GM12878 (cell line): ENCODE measurements at regions not wholly inside any gene's neighbourhood (a gene's known extent, or its start where the extent isn't known, plus 50 kb on each side); places are given as distances from the start of the nearest gene placed in this dataset.

ENCODE experiments used
- ATAC-seq: fragments of 200-7000 bp; cut with Tn5 transposase; 3 replicates; pipeline ENCODE4 v1.9.1; 2020; ENCODE audit warnings: mild to moderate bottlenecking, moderate library complexity
- BruUV-seq: library from RNA; stranded (reverse); fragments of 400-500 nt; replicated peaks from 2 replicates; lab custom pipeline; 2021; lab: Mats Ljungman, UMichigan
- CTCF ChIA-PET: fragments of 300-600 bp; sonication (Branson Sonifier 250); formaldehyde crosslinking; extraction: SDS; loops from one replicate; lab custom pipeline; 2021; ENCODE audit warnings: inconsistent platforms; lab: Yijun Ruan, JAX
- POLR2A ChIA-PET: fragments of 350-600 bp; formaldehyde crosslinking; extraction: SDS; loops from one replicate; lab custom pipeline; 2021; ENCODE audit warnings: inconsistent platforms; lab: Charles Lee
- RAD21 ChIA-PET: fragments of 300-600 bp; sonication (Branson Sonifier 250); formaldehyde crosslinking; loops from one replicate; lab custom pipeline; 2023; ENCODE audit warnings: antibody characterized with exemption; ENCODE audit not compliant: unreplicated experiment; lab: Charles Lee
- SMC1A ChIA-PET: fragments of 300-600 bp; sonication (Branson Sonifier 250); formaldehyde crosslinking; loops from one replicate; lab custom pipeline; 2023; ENCODE audit not compliant: unreplicated experiment, uncharacterized antibody; lab: Charles Lee
- DNase-seq: peaks from one replicate; pipeline ENCODE4 v3.0.0-alpha.2; 2011; ENCODE audit warnings: low read depth, low spot score
- FAIRE-seq: peaks from 3 replicates; lab custom pipeline; 2011; peaks lifted over from hg19 to GRCh38; lab: Jason Lieb, UNC
- H2AFZ ChIP-seq: 2 replicates; pipeline ENCODE4 v1.6.0; 2011; ENCODE audit warnings: low read depth, low read length, control low read depth; ENCODE audit not compliant: control insufficient read depth
- H3K27ac ChIP-seq: 2 replicates; pipeline ENCODE4 v1.5.1; 2011; ENCODE audit warnings: control low read depth; ENCODE audit not compliant: control insufficient read depth, insufficient read depth
- H3K27me3 ChIP-seq, 2 experiments: replicated peaks in 1 of 2; 2 replicates each; pipeline versions ENCODE4 v1.6.0 to v1.6.1; 2011; ENCODE audit warnings: low read length in 1 of 2; ENCODE audit not compliant: control insufficient read depth in 2 of 2, insufficient read depth in 2 of 2
- H3K36me3 ChIP-seq, 2 experiments: 2 replicates each; pipeline ENCODE4 v1.5.1; 2011; ENCODE audit warnings: low read length in 1 of 2; ENCODE audit not compliant: control insufficient read depth in 2 of 2, insufficient read depth in 2 of 2
- H3K4me1 ChIP-seq: 2 replicates; pipeline ENCODE4 v1.6.1; 2011; ENCODE audit warnings: mild to moderate bottlenecking, low read length, moderate library complexity, mixed read lengths; ENCODE audit not compliant: control insufficient read depth, insufficient read depth
- H3K4me2 ChIP-seq: 2 replicates; pipeline ENCODE4 v1.6.0; 2011; ENCODE audit warnings: control low read depth; ENCODE audit not compliant: control insufficient read depth, insufficient read depth
- H3K4me3 ChIP-seq: fragments of 200-600 bp; sonication (generic); 2 replicates; pipeline ENCODE4 v1.5.1; 2016
- H3K79me2 ChIP-seq: 2 replicates; pipeline ENCODE4 v1.6.0; 2011; ENCODE audit warnings: low read length; ENCODE audit not compliant: control insufficient read depth, insufficient read depth
- H3K9ac ChIP-seq: 2 replicates; pipeline ENCODE4 v1.8.0; 2011; ENCODE audit warnings: low read length, control low read depth, mixed read lengths; ENCODE audit not compliant: control insufficient read depth, insufficient read depth
- H3K9me3 ChIP-seq: replicated peaks from 3 replicates; pipeline ENCODE4 v1.5.1; 2011; ENCODE audit warnings: mild to moderate bottlenecking, low read length; ENCODE audit not compliant: control insufficient read depth, insufficient read depth
- H4K20me1 ChIP-seq: 2 replicates; pipeline ENCODE4 v1.6.0; 2011; ENCODE audit not compliant: control insufficient read depth, insufficient read depth
- CBFB ChIP-seq: IDR thresholded peaks from 2 replicates; pipeline ENCODE4 v1.6.1; 2016; ENCODE audit warnings: antibody characterized with exemption, low read depth
- EP300 ChIP-seq, 2 experiments: fragments of 150-350 bp in 1 of 2; IDR thresholded peaks; 2 replicates each; pipeline ENCODE4 v1.6.1; 2011 to 2012; ENCODE audit warnings: low read depth in 2 of 2, low read length in 2 of 2, borderline replicate concordance in 1 of 2, improper control_type of control experiment in 1 of 2, inconsistent platforms in 1 of 2; ENCODE audit not compliant: control insufficient read depth in 1 of 2
- HDGF ChIP-seq: fragments of 450-650 bp; IDR thresholded peaks from 2 replicates; pipeline ENCODE4 v1.6.1; 2016; ENCODE audit warnings: antibody characterized with exemption
- HSF1 ChIP-seq: fragments of 150-350 bp; IDR thresholded peaks from 2 replicates; pipeline ENCODE4 v1.6.1; 2014; ENCODE audit warnings: mild to moderate bottlenecking, low read depth, low read length
- NFYB ChIP-seq: IDR thresholded peaks from 2 replicates; pipeline ENCODE4 v1.6.1; 2011; ENCODE audit warnings: low read depth, mild to moderate bottlenecking, low read length, improper control_type of control experiment, moderate library complexity; ENCODE audit not compliant: insufficient read depth
- RAD51 ChIP-seq: fragments of 450-650 bp; IDR thresholded peaks from 2 replicates; pipeline ENCODE4 v1.6.1; 2016; ENCODE audit warnings: moderate library complexity, mild to moderate bottlenecking, inconsistent platforms
- RFX5 ChIP-seq: IDR thresholded peaks from 2 replicates; pipeline ENCODE4 v1.6.1; 2011; ENCODE audit warnings: low read depth, low read length, improper control_type of control experiment
- SKIL ChIP-seq: fragments of 450-650 bp; IDR thresholded peaks from 2 replicates; pipeline ENCODE4 v1.6.1; 2017; ENCODE audit warnings: mild to moderate bottlenecking, low read depth, inconsistent platforms; ENCODE audit not compliant: poor library complexity, severe bottlenecking
- SREBF2 ChIP-seq: IDR thresholded peaks from 2 replicates; pipeline ENCODE4 v1.6.1; 2012; ENCODE audit warnings: mild to moderate bottlenecking, low read length
- STAT3 ChIP-seq: IDR thresholded peaks from 2 replicates; pipeline ENCODE4 v1.6.1; 2011; ENCODE audit warnings: low read depth, low read length, improper control_type of control experiment
- SUPT20H ChIP-seq: IDR thresholded peaks from 2 replicates; pipeline ENCODE4 v1.6.1; 2011; ENCODE audit warnings: low read depth, mild to moderate bottlenecking, low read length, moderate library complexity, borderline replicate concordance; ENCODE audit not compliant: control insufficient read depth
- TBL1XR1 ChIP-seq: IDR thresholded peaks from 2 replicates; pipeline ENCODE4 v1.6.1; 2012; ENCODE audit warnings: low read depth, low read length, improper control_type of control experiment
- USF2 ChIP-seq: IDR thresholded peaks from 2 replicates; pipeline ENCODE4 v1.6.1; 2011; ENCODE audit warnings: low read depth, low read length, improper control_type of control experiment, borderline replicate concordance
- ZNF384 ChIP-seq: IDR thresholded peaks from 2 replicates; pipeline ENCODE4 v1.6.1; 2012; ENCODE audit warnings: low read depth, mild to moderate bottlenecking, low read length, improper control_type of control experiment, borderline replicate concordance
- WGBS: methylation state at CpG from one replicate; pipeline ENCODE4 v1.1.6; 2016; ENCODE audit warnings: low lambda C conversion rate; ENCODE audit not compliant: insufficient replicate concordance, insufficient coverage; ENCODE audit errors: missing lambda C conversion rate; 5-methylcytosine and 5-hydroxymethylcytosine counted together
- in situ Hi-C: fragments of 300-500 bp; cut with MboI; formaldehyde crosslinking; loops from 9 replicates; pipeline ENCODE4 v1.14.3; 2018; ENCODE audit warnings: mixed read lengths
- intact Hi-C: fragments of 100-400 bp; cut with micrococcal nuclease; formaldehyde crosslinking; loops from one replicate; pipeline ENCODE4 v1.14.2; 2022; ENCODE audit not compliant: unreplicated experiment

GRCh38 chr19:31676271-31677004 is 327.2 kb upstream of the TSHZ3 start:
- ChIA-PET RAD21 (no interaction called here), SMC1A (no interaction called here), CTCF (no interaction called here), POLR2A (no interaction called here)
- TF ChIP-seq HDGF: no peak
- TF ChIP-seq TBL1XR1: no peak
- TF ChIP-seq HSF1: no peak
- TF ChIP-seq SUPT20H: no peak
- no peak for TF ChIP-seq RAD51
- TF ChIP-seq CBFB: no peak
- no peak for TF ChIP-seq USF2
- no peak for TF ChIP-seq NFYB
- no peak for TF ChIP-seq RFX5
- TF ChIP-seq EP300 (IDR thresholded peaks at IDR 0.05; ENCODE audit: borderline replicate concordance in 1 of 2, control insufficient read depth in 1 of 2, low read depth in 2 of 2, low read length in 2 of 2): no peak
- no peak for TF ChIP-seq SREBF2
- TF ChIP-seq STAT3: no peak
- TF ChIP-seq ZNF384: no peak
- TF ChIP-seq SKIL: no peak
- Histone ChIP-seq H3K79me2 (no peaks in the 10 kb centered on the region), H3K4me1 (no peaks in the 10 kb centered on the region), H4K20me1 (no peaks in the 10 kb centered on the region), H3K4me2 (no peak overlapping the region), H3K4me3 (no peak overlapping the region), H3K9me3 (no peaks in the 10 kb centered on the region; the same call in 2 of the 3 replicates), H2AFZ (no peak overlapping the region), H3K36me3 (no peaks in the 10 kb centered on the region), H3K9ac (no peak overlapping the region), H3K27me3 (no peaks in the 10 kb centered on the region), H3K27ac (no peak overlapping the region)
- no TSS peak for BruUV-seq
- FAIRE-seq (no peak), ATAC-seq (no peak), DNase-seq (no peak)
- WGBS: 0% methylated on average over 3 of the region's 3 CpGs
- intact Hi-C loops: no loop called here
- in situ Hi-C loops: no loop called here
